Fibroblast of the aortic adventitia (primary cell): ENCODE measurements at regions not wholly inside any gene's neighbourhood (a gene's known extent, or its start where the extent isn't known, plus 50 kb on each side); places are given as distances from the start of the nearest gene placed in this dataset.
A peak's percentile ranks its signal among the peaks of the same experiment; 100 is the strongest.
"Not testable (repeated sequence)": the region's sequence is repeated elsewhere in the genome, so short reads cannot be mapped to it uniquely, and the experiment has no call there.

Source experiments
- DNase-seq: peaks from one replicate; pipeline ENCODE4 v3.0.0-alpha.2; 2010; ENCODE audit warnings: low read depth
- H3K4me3 ChIP-seq: 2 replicates; pipeline ENCODE4 v1.5.1; 2011; ENCODE audit warnings: low read depth, mild to moderate bottlenecking, control low read depth, low read length, moderate library complexity
- TF ChIP-seq, protein P1 (sequence below): IDR thresholded peaks from 2 replicates; pipeline ENCODE4 v1.5.1; 2011; ENCODE audit warnings: mild to moderate bottlenecking, low read length, control low read depth, inconsistent platforms; ENCODE audit not compliant: insufficient read depth

GRCh38 chr2:19176172-19176852, 182.1 kb downstream of the OSR1 start:
- H3K4me3 ChIP-seq, result no peak overlapping the region
- TF ChIP-seq, protein P1, sequence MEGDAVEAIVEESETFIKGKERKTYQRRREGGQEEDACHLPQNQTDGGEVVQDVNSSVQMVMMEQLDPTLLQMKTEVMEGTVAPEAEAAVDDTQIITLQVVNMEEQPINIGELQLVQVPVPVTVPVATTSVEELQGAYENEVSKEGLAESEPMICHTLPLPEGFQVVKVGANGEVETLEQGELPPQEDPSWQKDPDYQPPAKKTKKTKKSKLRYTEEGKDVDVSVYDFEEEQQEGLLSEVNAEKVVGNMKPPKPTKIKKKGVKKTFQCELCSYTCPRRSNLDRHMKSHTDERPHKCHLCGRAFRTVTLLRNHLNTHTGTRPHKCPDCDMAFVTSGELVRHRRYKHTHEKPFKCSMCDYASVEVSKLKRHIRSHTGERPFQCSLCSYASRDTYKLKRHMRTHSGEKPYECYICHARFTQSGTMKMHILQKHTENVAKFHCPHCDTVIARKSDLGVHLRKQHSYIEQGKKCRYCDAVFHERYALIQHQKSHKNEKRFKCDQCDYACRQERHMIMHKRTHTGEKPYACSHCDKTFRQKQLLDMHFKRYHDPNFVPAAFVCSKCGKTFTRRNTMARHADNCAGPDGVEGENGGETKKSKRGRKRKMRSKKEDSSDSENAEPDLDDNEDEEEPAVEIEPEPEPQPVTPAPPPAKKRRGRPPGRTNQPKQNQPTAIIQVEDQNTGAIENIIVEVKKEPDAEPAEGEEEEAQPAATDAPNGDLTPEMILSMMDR, result no peak
- no peak for DNase-seq

DNA sequence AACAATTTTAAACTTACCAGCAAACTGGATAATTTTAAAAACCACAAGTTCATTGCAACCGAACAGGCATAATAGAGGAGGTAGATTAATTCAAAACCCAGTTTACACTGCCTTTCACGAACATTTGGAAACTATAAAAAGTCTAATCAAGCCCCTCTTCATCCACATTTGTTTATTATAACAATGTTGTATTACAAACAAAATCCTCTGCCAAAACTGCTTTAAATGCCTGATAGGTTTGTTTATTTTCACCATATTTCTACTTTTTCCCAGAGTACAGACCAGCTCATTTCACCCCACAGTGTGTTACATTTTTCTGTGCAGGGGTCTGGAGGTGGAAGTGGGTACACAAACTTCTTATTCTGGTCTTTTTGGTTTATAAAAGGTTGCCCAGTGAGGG, 184.2 kb downstream of the OSR1 start:
- H3K4me3 ChIP-seq, result no peak overlapping the region
- TF ChIP-seq, protein P1, result no peak
- no peak for DNase-seq

DNA sequence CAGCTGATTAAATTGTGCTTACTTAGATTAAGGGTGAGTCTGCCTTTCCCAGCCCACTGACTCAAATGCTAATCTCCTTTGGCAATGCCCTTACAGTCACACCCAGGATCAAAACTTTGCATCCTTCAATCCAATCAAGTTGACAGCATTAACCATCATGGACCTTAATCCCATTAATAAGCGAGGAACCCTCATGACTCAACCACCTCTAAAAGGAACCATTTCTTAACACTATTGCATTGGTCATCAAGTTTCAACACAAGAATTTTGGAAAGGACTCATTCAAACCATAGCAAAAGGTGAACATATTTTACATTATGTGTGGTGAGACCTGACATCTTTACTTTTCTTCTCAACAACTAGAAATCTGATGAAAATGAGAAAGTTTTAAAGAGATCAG, 187.0 kb downstream of the OSR1 start:
- no peak for DNase-seq
- H3K4me3 ChIP-seq, result no peak overlapping the region
- TF ChIP-seq, protein P1, result no peak

- H3K4me3 ChIP-seq, result no peak overlapping the region
- DNase-seq, result no peak
- TF ChIP-seq, protein P1, result no peak
Observed at GRCh38 chr2:19169134-19169768, 189.2 kb downstream of the OSR1 start.

DNA sequence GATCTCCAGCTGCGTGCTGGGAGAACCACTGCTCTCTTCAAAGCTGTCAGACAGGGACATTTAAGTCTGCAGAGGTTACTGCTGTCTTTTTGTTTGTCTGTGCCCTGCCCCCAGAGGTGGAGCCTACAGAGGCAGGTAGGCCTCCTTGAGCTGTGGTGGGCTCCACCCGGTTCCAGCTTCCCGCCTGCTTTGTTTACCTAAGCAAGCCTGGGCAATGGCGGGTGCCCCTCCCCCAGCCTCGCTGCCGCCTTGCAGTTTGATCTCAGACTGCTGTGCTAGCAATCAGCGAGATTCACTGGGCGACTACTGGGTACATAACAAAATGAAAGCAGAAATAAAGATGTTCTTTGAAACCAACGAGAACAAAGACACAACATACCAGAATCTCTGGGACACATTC, 194.3 kb downstream of the OSR1 start:
- not testable (repeated sequence) for DNase-seq

DNA sequence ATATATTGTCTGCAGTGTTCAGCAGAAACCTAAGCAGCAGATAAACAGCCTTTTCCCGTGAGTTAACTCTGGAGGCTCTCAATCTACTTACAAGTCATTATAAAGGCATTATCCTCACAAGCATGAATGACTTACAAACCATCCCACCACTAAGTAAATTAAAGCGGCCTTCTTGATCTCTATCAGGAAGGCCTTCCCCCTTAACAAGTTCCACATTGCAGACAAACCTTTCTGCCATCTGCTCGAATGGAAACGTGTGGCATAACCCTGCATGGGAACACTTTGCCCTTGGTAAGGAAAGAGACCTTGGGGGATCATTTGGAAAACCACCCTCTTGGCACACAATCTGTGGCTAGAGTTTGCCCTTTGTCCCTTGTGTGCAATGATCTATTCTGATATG, 199.5 kb downstream of the OSR1 start:
- H3K4me3 ChIP-seq, result no peak overlapping the region
- no peak for DNase-seq
- TF ChIP-seq, protein P1, result no peak

More for the DNA sequence above, 194.3 kb downstream of the OSR1 start:
- H3K4me3 ChIP-seq, result not testable (repeated sequence)

DNA sequence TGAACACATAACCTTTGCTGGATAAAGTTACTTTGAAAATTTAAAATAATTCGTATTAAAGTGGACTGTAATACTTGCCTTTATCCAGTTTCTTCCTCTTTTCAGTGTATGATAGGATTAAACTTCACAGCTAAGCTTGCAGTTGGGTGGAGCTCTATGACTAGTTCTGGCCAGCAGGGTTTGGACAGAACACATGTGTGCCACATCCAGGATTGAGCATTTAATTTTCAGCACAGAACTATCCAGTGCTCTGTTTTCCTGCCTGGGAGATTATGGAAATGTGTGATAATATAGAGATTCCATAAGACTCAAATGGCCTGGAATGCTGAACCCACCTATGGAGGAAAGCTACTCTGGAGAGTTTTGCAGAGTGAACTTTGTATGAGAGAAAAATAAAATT, 200.2 kb downstream of the OSR1 start:
- H3K4me3 ChIP-seq, result no peak overlapping the region
- TF ChIP-seq, protein P1, result peak; percentile 38
- peak; percentile 37 for DNase-seq
